ENCODE measurements at regions not wholly inside any gene's neighbourhood (a gene's known extent, or its start where the extent isn't known, plus 50 kb on each side); places are given as distances from the start of the nearest gene placed in this dataset.

GRCh38 chr14:51473351-51473750, 178.4 kb upstream of the FRMD6 start:
- ATAC-seq, result peak in 3 of 4 donors; percentile 47 to 72 (median 57)
- H3K27me3 ChIP-seq, result no peaks in the 10 kb centered on the region
- intact Hi-C loops (cut with DNase I), result no loop called here
- no peak for FAIRE-seq
- 67 to 69% methylated on average over 4 of the region's 4 CpGs for WGBS, 2 donors
- H3K9me3 ChIP-seq, result no peaks in the 10 kb centered on the region
- no peaks in the 10 kb centered on the region for H3K36me3 ChIP-seq
- H3K27ac ChIP-seq, result peak overlapping the region in 2 of 4 donors; percentile 43 to 58
- no peak overlapping the region for H3K4me3 ChIP-seq
- no peak for DNase-seq
- H3K4me1 ChIP-seq, result no peaks in the 10 kb centered on the region
- no peak for TF ChIP-seq CTCF (IDR thresholded peaks at IDR 0.05)

- no peak overlapping the region for H3K4me3 ChIP-seq
- no peaks in the 10 kb centered on the region for H3K36me3 ChIP-seq
- H3K4me1 ChIP-seq, result no peaks in the 10 kb centered on the region
- WGBS, 2 donors, result 67% methylated on average over 6 of the region's 6 CpGs
- intact Hi-C loops (cut with DNase I), result no loop called here
- peak overlapping the region in 2 of 4 donors; percentile 43 to 58 for H3K27ac ChIP-seq
- H3K9me3 ChIP-seq, result no peaks in the 10 kb centered on the region
- H3K27me3 ChIP-seq, result no peaks in the 10 kb centered on the region
- no peak for FAIRE-seq
- no peak for TF ChIP-seq CTCF (IDR thresholded peaks at IDR 0.05)
- no peak for ATAC-seq
- no peak for DNase-seq
These were observed 177.7 kb upstream of the FRMD6 start for GRCh38 chr14:51473808-51474565.

- no peak for DNase-seq
- no peak for FAIRE-seq
These were observed 176.9 kb upstream of the FRMD6 start for GRCh38 chr14:51474854-51475253.

GRCh38 chr14:51478175-51478621, 173.5 kb upstream of the FRMD6 start:
- TF ChIP-seq CTCF (IDR thresholded peaks at IDR 0.05), result no peak
- no peaks in the 10 kb centered on the region for H3K36me3 ChIP-seq
- DNase-seq (no peak), FAIRE-seq (no peak), ATAC-seq (no peak)
- WGBS, 2 donors, result 80 to 87% methylated on average over 4 of the region's 4 CpGs
- no peaks in the 10 kb centered on the region for H3K27me3 ChIP-seq
- no peak overlapping the region for H3K27ac ChIP-seq
- no peaks in the 10 kb centered on the region for H3K4me1 ChIP-seq
- H3K4me3 ChIP-seq, result no peak overlapping the region
- intact Hi-C loops (cut with DNase I), result no loop called here
- no peaks in the 10 kb centered on the region for H3K9me3 ChIP-seq

More at GRCh38 chr14:51474854-51475253, 176.9 kb upstream of the FRMD6 start:
- no peak for ATAC-seq
- H3K36me3 ChIP-seq, result no peaks in the 10 kb centered on the region
- H3K9me3 ChIP-seq, result no peaks in the 10 kb centered on the region
- no peak overlapping the region for H3K4me3 ChIP-seq
- H3K27me3 ChIP-seq, result no peaks in the 10 kb centered on the region
- no peak for TF ChIP-seq CTCF (IDR thresholded peaks at IDR 0.05)
- intact Hi-C loops (cut with DNase I), result no loop called here
- no peak overlapping the region for H3K27ac ChIP-seq
- H3K4me1 ChIP-seq, result no peaks in the 10 kb centered on the region
